Transverse colon (tissue), 3 donors: ENCODE measurements at regions not wholly inside any gene's neighbourhood (a gene's known extent, or its start where the extent isn't known, plus 50 kb on each side); places are given as distances from the start of the nearest gene placed in this dataset.

ENCODE experiments used
- CTCF ChIP-seq, 5 experiments: fragments of 200-600 bp in 3 of 5; fragments of 450-650 bp in 2 of 5; sonication (generic) in 3 of 5; IDR thresholded peaks; 1 replicate in 2 of 5; 2 replicates in 3 of 5; pipeline ENCODE4 v1.5.1; 2016 to 2017; ENCODE audit warnings: antibody characterized with exemption in 5 of 5, inconsistent platforms in 3 of 5, mild to moderate bottlenecking in 2 of 5, moderate library complexity in 1 of 5
- POLR2A ChIP-seq: fragments of 450-650 bp; IDR thresholded peaks from one replicate; pipeline ENCODE4 v1.6.1; 2016; ENCODE audit warnings: antibody characterized with exemption, mild to moderate bottlenecking, moderate library complexity

DNA sequence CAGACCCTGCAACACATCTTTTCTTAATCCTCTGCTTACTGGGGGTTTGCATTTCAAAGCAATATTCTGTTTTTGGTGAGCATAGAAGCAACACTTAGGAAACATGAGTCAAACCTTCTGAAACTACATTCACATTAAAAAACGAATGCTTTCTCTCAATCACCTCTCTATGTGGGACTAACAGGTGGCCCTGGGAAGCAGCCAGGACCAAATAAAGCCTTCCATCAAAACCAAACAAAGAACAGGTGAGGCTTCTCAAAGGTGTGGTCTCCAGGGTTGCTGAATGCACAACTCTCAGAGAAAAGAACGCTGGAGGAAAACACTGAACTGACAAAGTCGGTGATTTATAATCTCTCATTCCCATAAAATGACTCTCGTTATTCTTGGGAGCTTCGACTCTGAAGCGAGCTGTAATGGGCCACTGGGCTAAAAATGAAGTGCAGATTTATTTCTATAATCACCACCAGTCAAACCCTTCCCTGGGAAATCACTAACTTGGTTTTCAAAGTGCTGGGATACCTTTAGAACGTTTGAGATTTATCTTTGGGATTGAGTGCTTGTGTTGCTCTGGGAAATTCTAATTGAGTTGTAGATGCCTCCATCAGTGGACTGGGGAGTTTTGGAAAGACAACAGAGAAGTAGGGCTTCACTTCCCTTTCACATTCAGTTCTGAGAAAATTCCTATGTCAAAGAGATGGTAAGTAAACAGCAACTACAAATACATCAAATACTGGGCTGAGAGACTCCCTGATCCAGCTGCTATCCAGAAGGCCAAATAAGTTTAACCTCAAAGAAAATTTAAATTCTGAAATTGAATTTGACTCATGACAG lies 262.0 kb upstream of the TMPO start:
- no peak for TF ChIP-seq CTCF (IDR thresholded peaks at IDR 0.05)
- no peak for TF ChIP-seq POLR2A
